A549 (cell line): ENCODE measurements at regions not wholly inside any gene's neighbourhood (a gene's known extent, or its start where the extent isn't known, plus 50 kb on each side); places are given as distances from the start of the nearest gene placed in this dataset.

Experiments
- ATAC-seq, 2 experiments: fragments of 200-7000 bp in 1 of 2; fragments of >200 bp in 1 of 2; cut with Nextera tagmentation in 1 of 2; cut with Tn5 transposase in 1 of 2; 3 replicates each; pipeline versions ENCODE4 v1.8.0 to v1.9.1; 2018 to 2020; ENCODE audit warnings: mild to moderate bottlenecking in 1 of 2, moderate library complexity in 1 of 2
- CTCF ChIA-PET: fragments of 300-600 bp; sonication (Branson Sonifier 250); formaldehyde crosslinking; extraction: SDS; loops from one replicate; lab custom pipeline; 2021; ENCODE audit warnings: antibody characterized with exemption, inconsistent platforms; lab: Yijun Ruan, JAX
- POLR2A ChIA-PET: fragments of 350-600 bp; formaldehyde crosslinking; extraction: SDS; loops from one replicate; lab custom pipeline; 2021; ENCODE audit warnings: antibody characterized with exemption, inconsistent platforms; lab: Yijun Ruan, JAX
- DNase-seq, 2 experiments: peaks; one replicate each; pipeline versions ENCODE4 v3.0.0 to v3.0.0-alpha.2; 2011 to 2016; ENCODE audit warnings: low read depth in 1 of 2, low spot score in 1 of 2
- FAIRE-seq: peaks from 2 replicates; lab custom pipeline; 2011; peaks lifted over from hg19 to GRCh38; lab: Jason Lieb, UNC
- H3K27ac ChIP-seq, 2 experiments: fragments of >200 bp; sonication (Bioruptor Twin); formaldehyde crosslinking; 3 replicates each; pipeline ENCODE4 v1.5.1; 2016 to 2017
- H3K4me1 ChIP-seq: fragments of >200 bp; sonication (Bioruptor Twin); formaldehyde crosslinking; 3 replicates; pipeline ENCODE4 v1.6.1; 2016
- H3K4me2 ChIP-seq: fragments of >200 bp; sonication (Bioruptor Twin); formaldehyde crosslinking; 3 replicates; pipeline ENCODE4 v1.6.1; 2016
- H3K4me3 ChIP-seq: fragments of >200 bp; sonication (Bioruptor Twin); formaldehyde crosslinking; 3 replicates; pipeline ENCODE4 v1.5.1; 2016
- H3K9me3 ChIP-seq: fragments of >200 bp; sonication (Bioruptor Twin); formaldehyde crosslinking; 3 replicates; pipeline ENCODE4 v1.6.1; 2016
- BHLHE40 ChIP-seq: IDR thresholded peaks from 2 replicates; pipeline ENCODE4 v1.6.1; 2012; ENCODE audit warnings: low read depth, low read length, inconsistent platforms
- CBX2 ChIP-seq: fragments of 200-600 bp; sonication (generic); IDR thresholded peaks from 2 replicates; pipeline ENCODE4 v1.6.1; 2016; ENCODE audit warnings: low read depth, mild to moderate bottlenecking, borderline replicate concordance
- CBX8 ChIP-seq: fragments of 200-600 bp; sonication (generic); IDR thresholded peaks from 2 replicates; pipeline ENCODE4 v1.6.1; 2016
- CEBPB ChIP-seq, 2 experiments: fragments of >200 bp in 1 of 2; sonication (Bioruptor Twin) in 1 of 2; formaldehyde crosslinking in 1 of 2; IDR thresholded peaks; 2 replicates each; pipeline ENCODE4 v1.6.1; 2012 to 2016
- EHF ChIP-seq: fragments of 250-450 bp; sonication (Bioruptor Pico); IDR thresholded peaks from 2 replicates; pipeline ENCODE4 v1.5.0; 2020; ENCODE audit warnings: mild to moderate bottlenecking
- EHMT2 ChIP-seq: fragments of 200-600 bp; sonication (generic); IDR thresholded peaks from 2 replicates; pipeline ENCODE4 v1.6.1; 2016; ENCODE audit warnings: antibody characterized with exemption, low read depth, mild to moderate bottlenecking, moderate library complexity
- ESRRA ChIP-seq: fragments of 150-350 bp; IDR thresholded peaks from 2 replicates; pipeline ENCODE4 v1.6.1; 2014; ENCODE audit warnings: mild to moderate bottlenecking, low read length, borderline replicate concordance
- FOSB ChIP-seq: fragments of 250-450 bp; sonication (Bioruptor Pico); IDR thresholded peaks from 2 replicates; pipeline ENCODE4 v1.5.0; 2020; ENCODE audit warnings: mild to moderate bottlenecking, moderate library complexity
- FOSL2 ChIP-seq, 2 experiments: fragments of 450-650 bp in 1 of 2; fragments of >200 bp in 1 of 2; sonication (Bioruptor Twin) in 1 of 2; formaldehyde crosslinking; IDR thresholded peaks; 2 replicates each; pipeline versions ENCODE4 v1.5.0 to v1.6.1; 2016 to 2020; ENCODE audit warnings: mild to moderate bottlenecking in 1 of 2, moderate library complexity in 1 of 2
- HOXA7 ChIP-seq: fragments of 250-450 bp; sonication (Bioruptor Pico); IDR thresholded peaks from 2 replicates; pipeline ENCODE4 v1.5.0; 2020; ENCODE audit warnings: mild to moderate bottlenecking, moderate library complexity
- JUNB ChIP-seq: fragments of >200 bp; sonication (Bioruptor Twin); formaldehyde crosslinking; IDR thresholded peaks from 2 replicates; pipeline ENCODE4 v1.6.1; 2016
- KDM5A ChIP-seq: fragments of 200-600 bp; sonication (generic); IDR thresholded peaks from 2 replicates; pipeline ENCODE4 v1.6.1; 2016; ENCODE audit warnings: antibody characterized with exemption, mild to moderate bottlenecking
- MAFK ChIP-seq: fragments of 450-650 bp; IDR thresholded peaks from 2 replicates; pipeline ENCODE4 v1.6.1; 2014; ENCODE audit not compliant: partially characterized antibody
- MAZ ChIP-seq: fragments of 150-350 bp; IDR thresholded peaks from 2 replicates; pipeline ENCODE4 v1.6.1; 2014; ENCODE audit warnings: antibody characterized with exemption, low read depth, low read length, borderline replicate concordance
- MYC ChIP-seq: IDR thresholded peaks from 2 replicates; pipeline ENCODE4 v1.6.1; 2012; ENCODE audit warnings: mild to moderate bottlenecking, inconsistent platforms, low read length, improper control_type of control experiment, borderline replicate concordance
- NPAS2 ChIP-seq: fragments of 250-450 bp; sonication (Bioruptor Pico); IDR thresholded peaks from 2 replicates; pipeline ENCODE4 v1.8.0; 2022; ENCODE audit warnings: mild to moderate bottlenecking, moderate library complexity, borderline replicate concordance
- PHF8 ChIP-seq: fragments of 200-600 bp; sonication (generic); IDR thresholded peaks from 2 replicates; pipeline ENCODE4 v1.6.1; 2016; ENCODE audit warnings: low read depth, mild to moderate bottlenecking, antibody characterized with exemption, moderate library complexity, borderline replicate concordance
- RNF2 ChIP-seq: fragments of 200-600 bp; sonication (generic); IDR thresholded peaks from 2 replicates; pipeline ENCODE4 v1.6.1; 2016; ENCODE audit warnings: low read depth, mild to moderate bottlenecking, antibody characterized with exemption, moderate library complexity, borderline replicate concordance
- ZSCAN20 ChIP-seq: fragments of 250-450 bp; sonication (Bioruptor Pico); IDR thresholded peaks from 2 replicates; pipeline ENCODE4 v1.8.0; 2022; ENCODE audit warnings: mild to moderate bottlenecking, moderate library complexity
- WGBS: methylation state at CpG from one replicate; pipeline ENCODE4 v1.1.6; 2017; ENCODE audit errors: missing lambda C conversion rate; 5-methylcytosine and 5-hydroxymethylcytosine counted together
- TF ChIP-seq, protein P1 (sequence below): IDR thresholded peaks from 2 replicates; pipeline ENCODE4 v1.6.1; 2012
- TF ChIP-seq, protein P2 (sequence below): fragments of >200 bp; sonication (Bioruptor Twin); formaldehyde crosslinking; IDR thresholded peaks from 3 replicates; pipeline ENCODE4 v1.6.1; 2016
- TF ChIP-seq, protein P3 (sequence below): fragments of >200 bp; sonication (Bioruptor Twin); formaldehyde crosslinking; IDR thresholded peaks from 2 replicates; pipeline ENCODE4 v1.6.1; 2016
- TF ChIP-seq, protein P4 (sequence below): fragments of 200-600 bp; sonication (generic); IDR thresholded peaks from 2 replicates; pipeline ENCODE4 v1.6.1; 2016; ENCODE audit warnings: antibody characterized with exemption, mild to moderate bottlenecking, moderate library complexity

DNA sequence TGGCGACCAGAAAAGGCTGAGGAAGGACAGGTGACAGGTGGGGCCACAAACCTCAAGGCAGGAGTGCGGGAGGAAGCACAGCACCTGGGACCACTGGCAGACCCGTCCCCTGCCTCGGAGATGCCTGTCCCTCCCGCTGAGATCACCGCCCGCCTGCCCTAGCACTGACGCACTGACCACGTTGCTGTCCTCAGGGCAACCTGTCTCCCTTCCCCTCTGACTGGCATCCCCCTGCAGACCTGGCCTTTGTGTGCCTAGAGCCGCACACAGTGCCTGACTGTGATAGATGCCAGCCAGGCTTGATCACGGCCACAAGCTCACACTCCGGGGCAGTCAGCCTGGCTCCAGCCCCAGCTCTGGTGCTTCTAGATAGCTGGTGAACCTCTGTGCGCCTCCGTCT, 58.4 kb upstream of the EN2 start:
- WGBS, result 65% methylated on average over 7 of the region's 14 CpGs
- TF ChIP-seq, protein P1, sequence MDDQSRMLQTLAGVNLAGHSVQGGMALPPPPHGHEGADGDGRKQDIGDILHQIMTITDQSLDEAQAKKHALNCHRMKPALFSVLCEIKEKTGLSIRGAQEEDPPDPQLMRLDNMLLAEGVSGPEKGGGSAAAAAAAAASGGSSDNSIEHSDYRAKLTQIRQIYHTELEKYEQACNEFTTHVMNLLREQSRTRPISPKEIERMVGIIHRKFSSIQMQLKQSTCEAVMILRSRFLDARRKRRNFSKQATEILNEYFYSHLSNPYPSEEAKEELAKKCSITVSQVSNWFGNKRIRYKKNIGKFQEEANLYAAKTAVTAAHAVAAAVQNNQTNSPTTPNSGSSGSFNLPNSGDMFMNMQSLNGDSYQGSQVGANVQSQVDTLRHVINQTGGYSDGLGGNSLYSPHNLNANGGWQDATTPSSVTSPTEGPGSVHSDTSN, result no peak
- TF ChIP-seq JUNB (no peak), PHF8 (no peak), CEBPB (IDR thresholded peaks at IDR 0.05) (no peak), HOXA7 (CRISPR knock-in tag) (no peak), FOSL2 (IDR thresholded peaks at IDR 0.05) (no peak), FOSL2 (CRISPR knock-in tag; IDR thresholded peaks at IDR 0.05) (no peak), CBX8 (no peak), EHF (CRISPR knock-in tag) (no peak), FOSB (CRISPR knock-in tag) (no peak), KDM5A (no peak), NPAS2 (CRISPR knock-in tag) (no peak), EHMT2 (no peak), ZSCAN20 (CRISPR knock-in tag) (no peak), CBX2 (no peak), MAZ (no peak), MYC (no peak)
- TF ChIP-seq, protein P2, sequence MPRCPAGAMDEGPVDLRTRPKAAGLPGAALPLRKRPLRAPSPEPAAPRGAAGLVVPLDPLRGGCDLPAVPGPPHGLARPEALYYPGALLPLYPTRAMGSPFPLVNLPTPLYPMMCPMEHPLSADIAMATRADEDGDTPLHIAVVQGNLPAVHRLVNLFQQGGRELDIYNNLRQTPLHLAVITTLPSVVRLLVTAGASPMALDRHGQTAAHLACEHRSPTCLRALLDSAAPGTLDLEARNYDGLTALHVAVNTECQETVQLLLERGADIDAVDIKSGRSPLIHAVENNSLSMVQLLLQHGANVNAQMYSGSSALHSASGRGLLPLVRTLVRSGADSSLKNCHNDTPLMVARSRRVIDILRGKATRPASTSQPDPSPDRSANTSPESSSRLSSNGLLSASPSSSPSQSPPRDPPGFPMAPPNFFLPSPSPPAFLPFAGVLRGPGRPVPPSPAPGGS, result no peak
- TF ChIP-seq, protein P3, sequence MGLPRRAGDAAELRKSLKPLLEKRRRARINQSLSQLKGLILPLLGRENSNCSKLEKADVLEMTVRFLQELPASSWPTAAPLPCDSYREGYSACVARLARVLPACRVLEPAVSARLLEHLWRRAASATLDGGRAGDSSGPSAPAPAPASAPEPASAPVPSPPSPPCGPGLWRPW, result no peak
- no peaks in the 10 kb centered on the region for H3K4me1 ChIP-seq
- ChIA-PET CTCF (interaction anchor here (1.4 kb wide), 1 partner anchor 21 kb away, joined by 6 read pairs; no protein-coding TSS in a partner anchor), POLR2A (no interaction called here)
- ATAC-seq (no peak), DNase-seq (no peak), FAIRE-seq (no peak)
- H3K4me2 ChIP-seq, result no peak overlapping the region
- peaks cover 2% of the 10 kb centered on the region; the same call in 1 of the 3 replicates for H3K9me3 ChIP-seq
- H3K4me3 ChIP-seq, result no peak overlapping the region
- H3K27ac ChIP-seq, result no peak overlapping the region

DNA sequence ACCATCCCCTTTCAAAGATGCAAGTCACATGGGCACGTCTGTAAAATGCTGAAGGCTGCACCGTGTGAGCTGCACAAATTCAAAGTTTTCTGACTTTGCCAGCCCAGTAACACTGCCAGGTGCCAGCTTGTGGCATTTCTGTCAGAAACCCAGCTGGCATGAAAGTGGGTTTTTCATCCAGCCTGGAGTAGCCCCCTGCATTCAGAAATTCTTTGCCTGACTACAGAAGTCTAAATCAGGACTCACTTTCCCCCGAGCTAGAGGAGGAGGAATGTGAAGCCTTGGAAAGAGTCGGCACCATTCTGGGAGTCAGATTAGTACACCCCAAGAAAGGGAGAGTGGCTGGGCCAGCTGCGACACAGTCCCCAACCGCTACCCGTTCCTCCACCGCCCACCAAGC, 56.7 kb upstream of the EN2 start:
- no peak overlapping the region for H3K4me2 ChIP-seq
- H3K4me1 ChIP-seq, result no peaks in the 10 kb centered on the region
- FAIRE-seq, result no peak
- CTCF ChIA-PET, result interaction anchor here (1.0 kb wide), 1 partner anchor 56 kb away, joined by 4 read pairs; no protein-coding TSS in a partner anchor
- no peak overlapping the region for H3K27ac ChIP-seq
- no peak for ATAC-seq
- DNase-seq, result no peak
- POLR2A ChIA-PET, result no interaction called here
- 27% methylated on average over 8 of the region's 8 CpGs for WGBS
- H3K9me3 ChIP-seq, result peaks cover 2% of the 10 kb centered on the region; the same call in 1 of the 3 replicates
- no peak overlapping the region for H3K4me3 ChIP-seq
- TF ChIP-seq ESRRA (no peak), MAFK (no peak), RNF2 (no peak), BHLHE40 (no peak)
- TF ChIP-seq, protein P4, sequence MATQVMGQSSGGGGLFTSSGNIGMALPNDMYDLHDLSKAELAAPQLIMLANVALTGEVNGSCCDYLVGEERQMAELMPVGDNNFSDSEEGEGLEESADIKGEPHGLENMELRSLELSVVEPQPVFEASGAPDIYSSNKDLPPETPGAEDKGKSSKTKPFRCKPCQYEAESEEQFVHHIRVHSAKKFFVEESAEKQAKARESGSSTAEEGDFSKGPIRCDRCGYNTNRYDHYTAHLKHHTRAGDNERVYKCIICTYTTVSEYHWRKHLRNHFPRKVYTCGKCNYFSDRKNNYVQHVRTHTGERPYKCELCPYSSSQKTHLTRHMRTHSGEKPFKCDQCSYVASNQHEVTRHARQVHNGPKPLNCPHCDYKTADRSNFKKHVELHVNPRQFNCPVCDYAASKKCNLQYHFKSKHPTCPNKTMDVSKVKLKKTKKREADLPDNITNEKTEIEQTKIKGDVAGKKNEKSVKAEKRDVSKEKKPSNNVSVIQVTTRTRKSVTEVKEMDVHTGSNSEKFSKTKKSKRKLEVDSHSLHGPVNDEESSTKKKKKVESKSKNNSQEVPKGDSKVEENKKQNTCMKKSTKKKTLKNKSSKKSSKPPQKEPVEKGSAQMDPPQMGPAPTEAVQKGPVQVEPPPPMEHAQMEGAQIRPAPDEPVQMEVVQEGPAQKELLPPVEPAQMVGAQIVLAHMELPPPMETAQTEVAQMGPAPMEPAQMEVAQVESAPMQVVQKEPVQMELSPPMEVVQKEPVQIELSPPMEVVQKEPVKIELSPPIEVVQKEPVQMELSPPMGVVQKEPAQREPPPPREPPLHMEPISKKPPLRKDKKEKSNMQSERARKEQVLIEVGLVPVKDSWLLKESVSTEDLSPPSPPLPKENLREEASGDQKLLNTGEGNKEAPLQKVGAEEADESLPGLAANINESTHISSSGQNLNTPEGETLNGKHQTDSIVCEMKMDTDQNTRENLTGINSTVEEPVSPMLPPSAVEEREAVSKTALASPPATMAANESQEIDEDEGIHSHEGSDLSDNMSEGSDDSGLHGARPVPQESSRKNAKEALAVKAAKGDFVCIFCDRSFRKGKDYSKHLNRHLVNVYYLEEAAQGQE, result no peak
